Fibroblast of villous mesenchyme (primary cell): ENCODE measurements at regions not wholly inside any gene's neighbourhood (a gene's known extent, or its start where the extent isn't known, plus 50 kb on each side); places are given as distances from the start of the nearest gene placed in this dataset.

Experiments used
- DNase-seq: peaks from one replicate; pipeline ENCODE4 v3.0.0-alpha.2; 2010; ENCODE audit warnings: low read depth
- H3K4me3 ChIP-seq: 2 replicates; pipeline ENCODE4 v1.5.1; 2011; ENCODE audit warnings: low read depth, mild to moderate bottlenecking, low read length
- TF ChIP-seq, protein P1 (sequence below): IDR thresholded peaks from 2 replicates; pipeline ENCODE4 v1.5.1; 2012; ENCODE audit warnings: low read depth, mild to moderate bottlenecking, low read length; ENCODE audit not compliant: insufficient read depth

DNA sequence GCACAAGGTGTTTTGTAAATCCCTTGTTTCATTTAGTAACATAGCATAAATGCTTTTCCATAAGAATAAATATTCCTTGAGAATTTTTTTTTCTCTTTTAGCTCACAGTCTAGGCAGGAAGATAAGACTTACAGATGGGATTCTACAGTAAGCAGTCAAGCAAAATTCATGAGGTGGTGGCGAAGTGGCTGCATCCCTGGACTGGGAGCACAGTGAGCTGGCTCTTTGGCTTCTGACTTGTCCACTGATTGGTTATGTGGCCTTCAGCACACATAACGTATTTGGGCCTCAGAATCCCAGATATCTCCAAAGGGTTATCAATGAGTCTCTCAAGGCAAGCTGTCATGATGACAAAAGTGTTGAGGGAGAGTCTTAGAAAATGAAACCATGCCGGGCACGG is 99.8 kb downstream of the EBNA1BP2 start:
- TF ChIP-seq, protein P1, sequence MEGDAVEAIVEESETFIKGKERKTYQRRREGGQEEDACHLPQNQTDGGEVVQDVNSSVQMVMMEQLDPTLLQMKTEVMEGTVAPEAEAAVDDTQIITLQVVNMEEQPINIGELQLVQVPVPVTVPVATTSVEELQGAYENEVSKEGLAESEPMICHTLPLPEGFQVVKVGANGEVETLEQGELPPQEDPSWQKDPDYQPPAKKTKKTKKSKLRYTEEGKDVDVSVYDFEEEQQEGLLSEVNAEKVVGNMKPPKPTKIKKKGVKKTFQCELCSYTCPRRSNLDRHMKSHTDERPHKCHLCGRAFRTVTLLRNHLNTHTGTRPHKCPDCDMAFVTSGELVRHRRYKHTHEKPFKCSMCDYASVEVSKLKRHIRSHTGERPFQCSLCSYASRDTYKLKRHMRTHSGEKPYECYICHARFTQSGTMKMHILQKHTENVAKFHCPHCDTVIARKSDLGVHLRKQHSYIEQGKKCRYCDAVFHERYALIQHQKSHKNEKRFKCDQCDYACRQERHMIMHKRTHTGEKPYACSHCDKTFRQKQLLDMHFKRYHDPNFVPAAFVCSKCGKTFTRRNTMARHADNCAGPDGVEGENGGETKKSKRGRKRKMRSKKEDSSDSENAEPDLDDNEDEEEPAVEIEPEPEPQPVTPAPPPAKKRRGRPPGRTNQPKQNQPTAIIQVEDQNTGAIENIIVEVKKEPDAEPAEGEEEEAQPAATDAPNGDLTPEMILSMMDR: no peak
- DNase-seq: no peak
- H3K4me3 ChIP-seq: no peak overlapping the region

DNA sequence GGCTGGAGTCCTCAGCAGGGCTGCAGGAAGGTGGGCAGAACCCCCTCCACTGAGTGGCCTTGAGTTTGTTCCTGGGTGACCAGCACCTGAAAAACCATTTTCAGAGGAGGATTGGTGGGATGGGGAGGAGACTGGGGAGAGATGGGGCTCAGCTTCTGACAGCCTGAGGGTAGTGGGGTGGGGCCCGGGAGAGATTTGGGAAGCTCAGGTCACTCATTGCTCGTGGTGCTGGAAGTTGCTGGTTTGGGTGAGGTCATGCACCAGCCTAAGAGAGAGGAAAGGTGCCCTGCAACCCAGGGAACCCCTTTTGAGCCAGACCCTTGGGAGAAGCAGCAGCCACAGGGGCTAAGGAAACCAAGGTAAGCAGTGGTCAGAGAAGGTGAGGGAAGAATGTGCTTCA is 100.8 kb downstream of the EBNA1BP2 start:
- TF ChIP-seq, protein P1: no peak
- H3K4me3 ChIP-seq: no peak overlapping the region
- DNase-seq: no peak

DNA sequence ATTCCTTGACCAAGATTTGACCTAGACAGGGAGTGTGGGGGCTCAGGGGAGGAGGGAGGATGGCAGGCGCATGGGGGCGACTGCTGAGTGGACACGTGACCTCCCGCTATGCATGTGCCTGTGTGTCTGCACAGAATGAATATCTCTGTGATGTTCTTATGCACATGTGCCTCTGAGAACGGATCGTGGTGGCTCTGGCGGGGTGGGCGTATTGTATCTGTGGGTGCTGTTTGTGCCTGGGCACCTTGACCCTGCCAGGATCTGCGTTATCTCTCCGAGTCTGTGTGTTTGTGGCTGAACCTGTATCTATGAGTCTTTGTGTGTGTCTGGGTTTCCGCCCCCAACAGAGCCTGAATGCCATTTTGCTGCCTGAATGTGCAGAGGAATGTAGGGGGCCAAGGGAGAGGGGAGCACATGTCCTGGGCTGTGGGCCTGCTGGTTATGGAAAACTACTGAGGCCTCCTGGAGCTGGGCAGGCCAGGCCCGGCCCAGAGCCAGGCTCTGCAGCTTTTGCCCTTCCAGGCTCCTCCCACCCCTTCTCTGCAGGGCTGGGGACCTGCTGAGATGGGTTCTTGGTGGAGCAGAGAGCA is 102.5 kb downstream of the EBNA1BP2 start:
- DNase-seq: peak; percentile 42
- TF ChIP-seq, protein P1: no peak
- no peak overlapping the region for H3K4me3 ChIP-seq

DNA sequence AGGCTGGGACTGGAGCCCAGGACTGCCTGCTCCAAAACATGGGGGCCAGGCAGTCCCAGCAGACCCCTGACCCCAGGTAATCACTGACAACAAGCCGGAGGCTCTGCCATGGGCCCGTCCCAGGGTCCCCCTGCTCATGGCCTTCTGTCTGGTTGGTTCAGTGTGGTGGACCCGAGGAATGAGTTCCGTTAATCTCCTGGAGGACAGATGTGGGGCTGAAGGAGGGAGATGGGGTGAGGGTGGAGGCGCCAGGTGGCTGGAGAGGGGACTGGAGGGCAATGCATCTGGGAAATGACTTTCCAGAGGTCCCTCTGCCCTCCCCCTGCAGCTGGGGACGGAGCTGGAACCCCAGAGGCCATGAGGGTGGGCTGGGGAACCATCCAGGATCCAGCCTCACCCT is 103.2 kb downstream of the EBNA1BP2 start:
- no peak overlapping the region for H3K4me3 ChIP-seq
- DNase-seq: no peak
- TF ChIP-seq, protein P1: no peak

DNA sequence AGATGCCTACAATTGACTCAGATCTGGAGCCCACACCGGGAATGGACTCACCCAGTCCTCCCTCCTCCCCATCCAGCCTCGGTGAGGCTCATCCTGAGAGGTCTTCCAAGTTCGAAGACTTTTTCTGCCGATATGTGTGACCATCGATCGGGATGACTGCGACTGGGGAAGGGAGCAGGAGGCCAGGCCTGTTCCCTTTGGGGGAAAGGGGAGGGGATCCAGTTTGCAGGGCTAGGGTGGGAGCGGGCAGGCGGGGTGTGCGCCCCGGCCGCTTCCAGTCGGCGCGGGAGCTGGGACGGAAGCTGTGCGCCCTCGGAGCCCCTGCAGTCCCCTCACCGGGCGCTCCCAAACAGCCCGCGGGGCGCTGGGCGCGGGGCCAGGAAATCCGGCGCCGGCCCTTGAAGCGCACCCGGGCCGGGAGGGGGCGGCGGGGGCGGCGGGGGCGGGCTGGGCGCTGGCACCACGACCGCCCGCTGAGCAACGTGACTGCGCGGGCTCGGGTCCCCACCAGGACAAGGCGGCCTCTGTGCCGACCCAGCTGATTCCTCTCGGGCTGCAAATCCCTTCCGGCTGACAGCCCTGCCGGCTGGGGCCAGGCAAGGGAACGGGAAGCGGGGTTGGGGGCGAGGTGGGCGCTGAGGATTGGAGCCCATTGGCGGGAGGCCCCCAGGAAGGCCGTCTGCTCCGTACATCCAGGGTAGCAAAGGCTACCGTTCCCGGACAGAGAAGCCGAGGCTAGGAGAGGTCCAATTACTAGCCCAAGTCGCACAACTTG is 103.9 kb downstream of the EBNA1BP2 start:
- TF ChIP-seq, protein P1: no peak
- H3K4me3 ChIP-seq: peak overlapping the region; percentile 41
- no peak for DNase-seq

DNA sequence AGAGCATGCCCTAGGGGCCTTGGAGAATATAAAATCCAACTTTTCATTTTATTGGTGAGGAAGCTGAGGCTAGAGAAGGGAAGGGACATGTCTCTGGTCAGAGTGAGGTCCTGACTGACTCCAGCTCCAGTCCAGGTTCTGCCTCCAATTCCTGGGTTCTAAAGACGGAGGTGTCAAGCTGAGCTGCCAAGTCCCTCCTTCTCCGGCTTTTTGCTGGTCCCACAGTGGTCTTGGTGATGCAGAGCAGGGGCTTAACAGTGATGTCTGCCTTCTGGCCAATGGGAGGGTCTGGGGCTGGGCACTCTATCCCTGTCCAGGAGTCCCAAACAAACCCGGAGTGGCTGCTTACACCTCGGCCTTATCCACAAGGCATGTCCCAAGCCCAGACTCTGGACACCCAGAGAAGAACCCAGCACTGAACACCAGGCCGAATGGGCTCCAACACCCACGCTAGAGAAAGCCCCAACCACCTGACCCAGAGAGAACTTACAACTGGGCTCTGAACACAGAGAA is 104.8 kb downstream of the EBNA1BP2 start:
- DNase-seq: no peak
- TF ChIP-seq, protein P1: no peak
- H3K4me3 ChIP-seq: no peak overlapping the region
